ENCODE measurements at regions not wholly inside any gene's neighbourhood (a gene's known extent, or its start where the extent isn't known, plus 50 kb on each side); places are given as distances from the start of the nearest gene placed in this dataset.

DNA sequence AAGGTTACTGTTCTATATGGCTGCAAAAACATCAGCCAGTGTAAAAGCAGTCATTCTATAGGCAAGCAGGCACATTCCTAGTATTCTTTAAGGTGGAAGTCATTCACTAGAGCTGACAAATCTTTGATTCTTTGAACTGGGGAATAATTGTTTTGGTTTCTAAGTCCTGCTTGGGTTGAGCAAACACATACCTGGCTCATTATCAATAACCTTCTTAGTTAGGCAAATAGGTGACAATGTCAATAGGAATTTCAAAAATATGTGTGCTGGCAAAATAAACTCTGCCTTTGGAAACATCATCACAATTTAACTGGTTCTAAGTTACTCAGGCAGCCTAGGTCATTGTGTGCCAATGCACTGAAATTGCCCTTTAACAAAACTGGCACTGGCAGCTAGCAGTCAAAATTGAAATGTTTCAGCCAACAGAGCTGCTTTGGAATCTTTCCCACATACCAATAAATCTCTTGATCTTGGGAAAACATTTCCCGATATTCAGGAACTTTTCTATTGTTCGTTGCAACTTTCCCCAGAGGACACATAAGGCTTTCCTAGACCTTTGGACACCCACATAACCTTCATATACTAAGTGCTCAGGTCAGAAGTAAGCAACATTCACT is 402.0 kb upstream of the MMADHC start:
- no peak for DNase-seq

DNA sequence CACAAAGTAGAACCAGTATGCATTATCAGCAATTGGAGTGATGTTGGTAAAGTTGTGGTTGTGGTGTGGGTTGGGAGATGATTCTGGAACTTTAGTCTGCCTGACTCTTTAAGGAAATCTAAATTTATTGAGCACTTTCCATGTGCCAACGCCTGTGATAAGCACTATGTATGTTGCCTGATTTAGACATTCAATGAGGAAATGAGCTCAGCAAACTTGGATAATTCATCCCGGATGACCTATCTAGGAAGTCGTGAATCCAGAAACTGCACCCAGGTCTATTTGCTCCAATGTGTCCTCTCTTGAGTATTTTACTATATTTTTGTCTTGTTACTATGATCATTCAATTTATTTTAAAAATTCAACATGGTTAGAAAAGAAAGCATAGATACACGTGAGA is 400.8 kb upstream of the MMADHC start:
- DNase-seq = no peak

GRCh38 chr2:149986861-149987260 is 399.3 kb upstream of the MMADHC start:
- DNase-seq = no peak

DNA sequence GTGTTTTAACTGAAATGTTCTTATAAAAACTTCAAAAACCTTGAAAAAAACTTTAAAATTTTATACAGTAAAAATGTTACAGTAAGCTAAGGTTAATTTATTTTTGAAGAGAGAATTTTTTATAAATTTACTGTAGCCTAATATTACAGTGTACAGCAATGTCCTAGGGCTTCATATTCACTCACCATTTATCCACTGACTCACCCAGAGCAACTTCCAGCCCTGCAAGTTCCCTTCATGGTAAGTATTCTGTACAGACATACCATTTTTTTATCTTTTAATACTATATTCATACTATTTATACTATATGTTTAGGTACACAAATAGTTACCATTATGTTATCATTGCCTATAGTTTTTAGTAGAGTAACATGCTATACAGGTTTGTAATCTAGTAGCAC is 396.7 kb upstream of the MMADHC start:
- no peak for DNase-seq

DNA sequence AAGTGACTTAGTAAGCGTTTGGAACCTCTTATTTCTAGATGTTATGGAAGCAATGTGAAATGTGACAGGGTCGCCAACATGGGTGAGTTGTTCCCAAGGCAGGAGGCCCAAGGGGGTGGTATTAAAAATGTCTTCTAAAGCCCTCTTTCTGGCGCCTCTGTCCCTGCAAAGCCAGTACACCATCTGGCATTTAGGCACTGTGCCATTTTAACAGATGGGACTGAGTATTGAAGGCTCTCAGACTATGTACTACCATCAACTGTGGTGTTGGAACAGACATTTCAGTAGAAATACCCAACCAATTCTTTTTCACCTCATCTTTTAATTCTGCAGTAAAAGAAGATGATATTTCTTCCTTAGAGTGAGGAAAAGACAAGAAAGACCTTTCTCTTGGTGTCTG is 384.5 kb upstream of the MMADHC start:
- no peak for DNase-seq

- DNase-seq = no peak
Observed at GRCh38 chr2:149954981-149955600, 367.5 kb upstream of the MMADHC start.

- DNase-seq = no peak
Observed at GRCh38 chr2:149953627-149954026, 366.1 kb upstream of the MMADHC start.

- no peak for DNase-seq
Observed at GRCh38 chr2:149931486-149931885, 343.9 kb upstream of the MMADHC start.

GRCh38 chr2:149928011-149928410 is 340.4 kb upstream of the MMADHC start:
- DNase-seq = no peak

DNA sequence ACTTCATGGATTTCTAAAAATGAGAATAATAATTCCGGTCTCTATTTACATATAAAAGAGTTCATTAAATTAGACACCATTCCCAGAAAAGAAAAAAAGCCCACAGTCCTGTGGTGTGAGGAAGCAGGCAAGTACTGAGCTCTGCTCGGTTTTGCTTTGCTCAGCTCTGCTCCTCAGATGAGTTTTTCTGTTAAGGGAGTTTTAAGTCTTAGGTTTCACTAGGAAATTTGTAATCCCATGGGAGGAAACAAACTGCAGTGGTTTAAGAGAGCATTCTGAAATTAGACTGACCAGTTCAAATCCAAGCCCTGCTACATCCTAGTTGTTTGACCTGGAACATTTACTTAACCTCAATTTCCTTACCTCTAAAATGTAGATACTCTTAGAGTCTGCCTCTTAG is 338.6 kb upstream of the MMADHC start:
- DNase-seq = no peak

GRCh38 chr2:149924549-149925213 is 337.1 kb upstream of the MMADHC start:
- DNase-seq = no peak

GRCh38 chr2:149924028-149924427 is 336.5 kb upstream of the MMADHC start:
- no peak for DNase-seq

GRCh38 chr2:149921911-149922616 is 334.5 kb upstream of the MMADHC start:
- no peak for DNase-seq

GRCh38 chr2:149920389-149920788 is 332.8 kb upstream of the MMADHC start:
- DNase-seq = no peak

- no peak for DNase-seq
Observed at GRCh38 chr2:149915151-149915550, 327.6 kb upstream of the MMADHC start.

DNA sequence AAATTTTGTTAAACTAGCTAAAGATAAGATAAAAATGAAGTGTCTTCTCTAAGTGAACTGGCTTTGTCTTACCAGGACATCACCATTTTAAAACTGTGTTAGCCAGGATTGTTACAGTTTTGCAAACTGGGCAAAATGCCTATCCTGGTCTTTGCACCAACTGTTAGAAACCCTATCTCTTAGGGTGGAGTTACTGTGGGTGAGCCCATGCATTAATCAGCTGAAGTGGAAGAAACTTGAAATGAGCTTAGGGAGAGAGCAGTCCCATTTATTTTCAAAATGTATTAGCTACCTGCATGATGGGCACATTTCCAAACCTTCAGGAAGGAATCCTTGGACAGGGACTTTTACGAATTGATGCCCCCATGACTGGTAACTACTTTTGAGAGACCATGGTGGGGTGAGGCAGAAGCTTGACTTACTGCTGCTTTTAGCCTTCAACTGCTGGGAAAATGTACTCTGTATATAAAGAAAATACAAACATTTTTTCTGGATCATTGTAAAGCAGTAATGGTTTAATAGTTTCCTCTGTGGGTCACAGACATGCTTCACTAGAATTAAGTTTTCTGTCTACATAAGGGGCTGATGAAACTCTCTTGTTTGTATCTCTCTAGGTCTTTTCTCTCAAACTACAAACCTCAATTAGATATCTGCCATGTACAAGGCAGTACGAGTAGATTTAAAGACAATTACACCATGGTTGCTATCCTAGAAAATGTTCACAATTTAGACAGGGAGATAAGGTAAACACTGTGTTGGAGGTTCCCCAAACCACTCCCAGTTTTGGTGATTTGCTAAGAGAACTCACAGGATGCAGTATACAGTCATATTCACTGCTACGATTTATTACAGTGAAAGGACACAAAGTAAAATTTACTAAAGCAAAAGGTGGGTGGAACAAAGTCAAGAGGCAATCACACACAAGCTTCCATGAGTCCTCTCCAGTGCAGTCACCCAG is 321.4 kb upstream of the MMADHC start:
- DNase-seq = no peak

- no peak for DNase-seq
Observed at GRCh38 chr2:149906886-149907285, 319.3 kb upstream of the MMADHC start.

DNA sequence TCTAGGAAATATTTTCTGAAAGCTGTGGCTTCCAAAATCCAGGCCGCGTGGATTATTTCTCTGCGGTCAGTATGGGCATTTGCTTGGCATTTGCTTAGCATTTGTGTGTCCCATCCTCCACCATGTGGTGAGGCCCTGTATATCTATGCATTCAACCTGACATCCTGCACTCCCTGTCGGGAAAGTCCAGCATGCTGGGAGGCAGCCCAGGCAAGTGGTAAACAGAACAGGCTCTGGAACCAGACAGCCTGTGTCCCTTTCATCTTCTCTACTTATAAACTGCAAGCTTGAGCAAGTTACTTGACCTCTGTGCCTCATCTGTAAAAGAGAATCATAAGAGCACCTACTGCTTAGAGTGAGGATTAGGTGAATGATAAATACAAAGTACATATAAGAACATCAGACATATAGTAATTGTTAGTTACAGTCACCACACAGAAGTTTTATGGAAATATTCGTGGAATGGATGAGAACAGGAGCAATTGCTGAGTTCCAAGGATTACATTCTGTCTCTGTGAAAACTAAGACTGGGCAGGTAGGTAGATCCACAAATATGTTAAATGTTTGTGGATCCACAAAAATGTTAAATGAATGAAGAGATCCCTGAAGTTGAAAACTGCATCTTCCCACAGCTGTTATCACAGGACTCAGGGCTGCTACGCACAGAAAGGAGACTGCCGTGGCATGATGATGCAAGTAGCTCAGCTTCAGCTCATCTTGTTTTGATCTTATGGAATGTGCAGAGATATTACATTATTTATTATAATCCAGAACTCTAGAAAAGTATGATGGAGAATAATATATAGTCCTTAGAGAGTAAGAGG is 317.0 kb upstream of the MMADHC start:
- no peak for DNase-seq

- no peak for DNase-seq
Observed at GRCh38 chr2:149903626-149904025, 316.1 kb upstream of the MMADHC start.

GRCh38 chr2:149902081-149902480 is 314.5 kb upstream of the MMADHC start:
- no peak for DNase-seq

DNA sequence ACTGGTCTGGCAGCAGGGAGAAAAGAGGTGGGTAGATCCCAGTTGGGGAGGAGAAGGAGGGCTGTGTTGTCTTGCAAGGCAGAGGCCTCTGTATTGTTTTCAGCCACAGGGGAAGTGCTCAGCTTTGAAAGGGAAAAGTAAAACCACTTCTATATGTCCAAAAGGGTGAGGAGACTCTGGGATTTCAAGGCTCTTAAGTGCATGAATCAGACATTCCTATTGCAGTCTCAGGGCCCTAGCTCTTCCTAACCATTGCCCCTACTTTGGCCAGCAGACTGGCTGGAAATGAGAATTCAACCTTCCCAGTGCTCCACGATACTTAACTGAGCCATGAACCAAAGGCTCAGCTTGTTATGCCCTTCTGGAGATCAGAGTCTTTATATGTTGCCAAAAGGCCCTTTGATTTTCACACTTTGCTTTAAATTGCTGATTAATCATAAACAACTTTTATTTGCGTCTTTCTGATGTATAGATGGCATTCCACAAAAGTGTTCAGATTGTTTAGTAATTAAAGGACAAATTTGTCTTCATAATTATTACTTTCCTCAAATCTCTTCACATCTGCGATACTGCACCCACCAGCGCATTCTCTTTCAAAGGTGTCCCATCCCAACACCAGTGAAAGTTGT is 313.8 kb upstream of the MMADHC start:
- DNase-seq = no peak

All from stimulated activated CD4-positive, alpha-beta T cell treated with anti-CD3 and anti-CD28 coated beads, Interleukin-15, amount 100 ng/mL, for 24 hours (primary cell).